T-helper 1 cell treated with Interleukin-12 subunit alpha and Interleukin-12 subunit beta and Interleukin-4 antibody, amounts not matched to agents 30 μg/mL and 1 μg/mL, for 36 hours (primary cell): ENCODE measurements at regions not wholly inside any gene's neighbourhood (a gene's known extent, or its start where the extent isn't known, plus 50 kb on each side); places are given as distances from the start of the nearest gene placed in this dataset.

ENCODE experiments used
- H3K27ac Mint-ChIP-seq: one replicate; pipeline ENCODE4 v1.8.0; 2021; ENCODE audit warnings: mild to moderate bottlenecking, mixed read lengths
- H3K27me3 Mint-ChIP-seq: one replicate; pipeline ENCODE4 v1.8.0; 2021; ENCODE audit warnings: low read depth, mixed read lengths
- H3K36me3 Mint-ChIP-seq: one replicate; pipeline ENCODE4 v1.8.0; 2021; ENCODE audit warnings: low read depth, mixed read lengths
- H3K4me1 Mint-ChIP-seq: one replicate; pipeline ENCODE4 v1.8.0; 2021; ENCODE audit warnings: low read depth, mixed read lengths
- H3K4me3 Mint-ChIP-seq: one replicate; pipeline ENCODE4 v1.8.0; 2021; ENCODE audit warnings: mild to moderate bottlenecking, moderate library complexity, mixed read lengths
- H3K9me3 Mint-ChIP-seq: one replicate; pipeline ENCODE4 v1.8.0; 2021; ENCODE audit warnings: mixed read lengths

- Mint-ChIP-seq H3K4me3 (no peak overlapping the region), H3K36me3 (no peaks in the 10 kb centered on the region), H3K9me3 (peaks cover 19% of the 10 kb centered on the region), H3K4me1 (no peaks in the 10 kb centered on the region), H3K27ac (no peak overlapping the region), H3K27me3 (no peaks in the 10 kb centered on the region)
These were observed 374.8 kb downstream of the ZFHX3 start for GRCh38 chr16:72673118-72673517.

GRCh38 chr16:72666267-72666666 is 381.7 kb downstream of the ZFHX3 start:
- H3K4me1 Mint-ChIP-seq, result peaks cover 11% of the 10 kb centered on the region
- H3K27ac Mint-ChIP-seq, result no peak overlapping the region
- peaks cover 4% of the 10 kb centered on the region for H3K9me3 Mint-ChIP-seq
- no peaks in the 10 kb centered on the region for H3K27me3 Mint-ChIP-seq
- H3K36me3 Mint-ChIP-seq, result peaks cover 1% of the 10 kb centered on the region
- no peak overlapping the region for H3K4me3 Mint-ChIP-seq

GRCh38 chr16:72665701-72666100 is 382.2 kb downstream of the ZFHX3 start:
- Mint-ChIP-seq H3K27ac (no peak overlapping the region), H3K4me3 (peak overlapping the region; percentile 100), H3K36me3 (peaks cover 1% of the 10 kb centered on the region)

GRCh38 chr16:72664509-72665408 is 383.2 kb downstream of the ZFHX3 start:
- H3K4me3 Mint-ChIP-seq, result peak overlapping the region; percentile 100
- H3K4me1 Mint-ChIP-seq, result peaks cover 11% of the 10 kb centered on the region
- no peaks in the 10 kb centered on the region for H3K27me3 Mint-ChIP-seq
- peak overlapping the region; percentile 99 for H3K27ac Mint-ChIP-seq
- H3K36me3 Mint-ChIP-seq, result peaks cover 1% of the 10 kb centered on the region
- H3K9me3 Mint-ChIP-seq, result peaks cover 4% of the 10 kb centered on the region

More at GRCh38 chr16:72665701-72666100, 382.2 kb downstream of the ZFHX3 start:
- Mint-ChIP-seq H3K27me3 (no peaks in the 10 kb centered on the region), H3K4me1 (peaks cover 11% of the 10 kb centered on the region), H3K9me3 (peaks cover 4% of the 10 kb centered on the region)

- peaks cover 1% of the 10 kb centered on the region for H3K36me3 Mint-ChIP-seq
- H3K4me3 Mint-ChIP-seq, result peak overlapping the region; percentile 100
- peak overlapping the region; percentile 99 for H3K27ac Mint-ChIP-seq
- peaks cover 14% of the 10 kb centered on the region for H3K4me1 Mint-ChIP-seq
- no peaks in the 10 kb centered on the region for H3K27me3 Mint-ChIP-seq
- H3K9me3 Mint-ChIP-seq, result peaks cover 4% of the 10 kb centered on the region
These were observed 383.8 kb downstream of the ZFHX3 start for GRCh38 chr16:72664056-72664508.

DNA sequence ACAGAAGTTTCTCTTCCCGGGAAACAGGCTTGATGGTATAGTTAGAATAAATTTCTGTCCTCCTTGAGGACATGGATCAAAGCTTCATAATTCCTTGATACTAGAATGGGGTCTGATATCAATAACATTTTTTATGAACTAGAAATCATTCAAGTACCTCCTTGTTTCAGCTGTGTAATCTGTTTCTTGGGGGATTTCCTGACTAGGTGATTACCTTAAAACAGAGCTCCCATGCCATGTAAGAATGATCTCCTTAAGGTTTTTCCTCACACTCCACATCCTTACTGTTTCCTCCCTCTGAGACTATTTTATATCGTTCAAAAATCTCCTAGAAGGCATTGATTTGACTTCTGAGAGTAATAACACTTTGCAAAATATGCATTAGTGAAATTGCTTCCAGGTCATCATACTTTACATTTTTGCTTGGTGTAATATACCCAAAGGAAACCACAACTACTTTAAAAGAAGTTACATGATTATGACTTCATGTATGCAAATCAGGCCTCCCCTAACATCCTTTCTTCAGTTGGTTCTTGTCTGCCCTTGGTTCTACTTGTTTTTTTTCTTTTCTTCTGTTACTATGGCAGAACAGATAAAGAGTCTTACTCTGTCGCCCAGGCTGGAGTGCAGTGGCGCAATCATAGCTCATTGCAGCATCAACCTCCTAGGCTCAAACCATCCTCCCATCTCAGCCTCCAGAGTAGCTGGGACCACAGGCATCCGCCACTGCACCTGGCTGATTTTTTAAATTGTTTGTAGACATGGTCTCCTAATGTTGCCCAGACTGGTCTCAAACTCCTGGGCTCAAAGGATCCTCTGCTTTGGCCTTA is 388.8 kb downstream of the ZFHX3 start:
- Mint-ChIP-seq H3K27me3 (no peaks in the 10 kb centered on the region), H3K4me3 (no peak overlapping the region), H3K27ac (no peak overlapping the region), H3K4me1 (peaks cover 20% of the 10 kb centered on the region), H3K9me3 (peaks cover 7% of the 10 kb centered on the region), H3K36me3 (peaks cover 1% of the 10 kb centered on the region)

- Mint-ChIP-seq H3K4me3 (no peak overlapping the region), H3K27me3 (no peaks in the 10 kb centered on the region), H3K27ac (no peak overlapping the region), H3K4me1 (peaks cover 16% of the 10 kb centered on the region), H3K9me3 (peaks cover 7% of the 10 kb centered on the region), H3K36me3 (peaks cover 1% of the 10 kb centered on the region)
These were observed 390.1 kb downstream of the ZFHX3 start for GRCh38 chr16:72657791-72658190.

GRCh38 chr16:72657164-72657563 is 390.8 kb downstream of the ZFHX3 start:
- Mint-ChIP-seq H3K9me3 (peaks cover 9% of the 10 kb centered on the region), H3K36me3 (peaks cover 1% of the 10 kb centered on the region), H3K27ac (no peak overlapping the region), H3K4me1 (peaks cover 16% of the 10 kb centered on the region), H3K27me3 (no peaks in the 10 kb centered on the region), H3K4me3 (no peak overlapping the region)

GRCh38 chr16:72654535-72654934 is 393.4 kb downstream of the ZFHX3 start:
- no peaks in the 10 kb centered on the region for H3K36me3 Mint-ChIP-seq
- peaks cover 15% of the 10 kb centered on the region for H3K4me1 Mint-ChIP-seq
- H3K27ac Mint-ChIP-seq, result no peak overlapping the region
- peaks cover 9% of the 10 kb centered on the region for H3K9me3 Mint-ChIP-seq
- H3K4me3 Mint-ChIP-seq, result no peak overlapping the region
- H3K27me3 Mint-ChIP-seq, result no peaks in the 10 kb centered on the region

DNA sequence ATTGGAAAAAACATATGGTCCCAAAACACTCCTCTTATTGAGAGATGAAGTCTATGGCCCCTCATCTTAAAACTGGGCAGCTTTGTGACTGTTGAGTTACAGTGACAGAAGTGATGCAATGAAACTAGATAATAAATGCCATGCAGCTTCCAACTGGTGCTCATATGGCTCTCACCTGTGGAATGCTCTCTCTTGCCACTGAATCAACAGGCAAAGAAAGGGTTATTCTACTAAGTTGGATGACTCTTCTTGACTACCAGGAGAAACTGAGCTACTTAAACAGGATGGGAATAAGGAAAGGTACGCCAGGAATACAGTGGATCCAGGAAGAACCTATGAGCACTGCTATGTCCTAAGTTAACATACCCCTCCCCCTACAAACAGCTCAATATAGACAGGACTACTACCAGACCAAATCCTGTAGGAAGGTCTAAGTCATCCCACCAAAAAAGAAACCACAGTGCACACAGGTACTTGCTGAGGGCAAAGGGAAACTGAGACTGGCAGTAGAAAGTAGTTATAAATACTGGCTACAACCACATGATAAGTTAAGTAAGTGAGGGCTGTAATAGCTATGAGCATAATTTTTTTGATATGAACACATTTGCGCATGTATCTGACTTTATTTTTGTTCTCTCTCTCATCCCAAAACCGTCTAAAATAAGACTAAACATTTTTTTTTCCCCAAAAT is 398.5 kb downstream of the ZFHX3 start:
- Mint-ChIP-seq H3K9me3 (peaks cover 6% of the 10 kb centered on the region), H3K27ac (no peak overlapping the region), H3K4me1 (no peaks in the 10 kb centered on the region), H3K4me3 (no peak overlapping the region), H3K36me3 (no peaks in the 10 kb centered on the region), H3K27me3 (no peaks in the 10 kb centered on the region)

DNA sequence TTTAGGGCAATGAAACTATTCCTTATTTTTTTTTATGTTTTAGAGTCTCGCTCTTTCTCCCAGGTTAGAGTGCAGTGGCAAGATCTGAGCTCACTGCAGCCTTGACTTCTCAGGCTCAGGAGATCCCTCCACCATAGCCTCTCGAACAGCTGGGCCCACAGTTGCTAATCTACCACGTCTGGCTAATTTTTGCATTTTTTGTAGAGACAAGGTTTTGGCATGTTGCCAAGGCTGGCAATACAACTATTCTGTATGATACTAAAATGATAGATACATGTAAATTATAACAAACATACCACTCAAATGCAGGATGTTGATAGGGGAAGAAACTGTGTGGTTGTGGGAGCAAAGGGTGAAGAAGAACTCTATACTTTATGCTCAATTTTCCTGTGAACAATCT is 401.3 kb downstream of the ZFHX3 start:
- no peaks in the 10 kb centered on the region for H3K9me3 Mint-ChIP-seq
- H3K4me3 Mint-ChIP-seq, result no peak overlapping the region
- H3K27ac Mint-ChIP-seq, result no peak overlapping the region
- no peaks in the 10 kb centered on the region for H3K4me1 Mint-ChIP-seq
- no peaks in the 10 kb centered on the region for H3K27me3 Mint-ChIP-seq
- H3K36me3 Mint-ChIP-seq, result no peaks in the 10 kb centered on the region

GRCh38 chr16:72645538-72645937 is 402.4 kb downstream of the ZFHX3 start:
- peaks cover 5% of the 10 kb centered on the region for H3K9me3 Mint-ChIP-seq
- no peaks in the 10 kb centered on the region for H3K36me3 Mint-ChIP-seq
- no peaks in the 10 kb centered on the region for H3K4me1 Mint-ChIP-seq
- H3K27ac Mint-ChIP-seq, result no peak overlapping the region
- no peaks in the 10 kb centered on the region for H3K27me3 Mint-ChIP-seq
- no peak overlapping the region for H3K4me3 Mint-ChIP-seq

GRCh38 chr16:72644911-72645310 is 403.0 kb downstream of the ZFHX3 start:
- Mint-ChIP-seq H3K9me3 (peaks cover 5% of the 10 kb centered on the region), H3K4me3 (no peak overlapping the region), H3K27ac (no peak overlapping the region), H3K4me1 (no peaks in the 10 kb centered on the region), H3K27me3 (no peaks in the 10 kb centered on the region), H3K36me3 (no peaks in the 10 kb centered on the region)

GRCh38 chr16:72639494-72639893 is 408.4 kb downstream of the ZFHX3 start:
- no peaks in the 10 kb centered on the region for H3K27me3 Mint-ChIP-seq
- H3K4me1 Mint-ChIP-seq, result no peaks in the 10 kb centered on the region
- no peak overlapping the region for H3K4me3 Mint-ChIP-seq
- no peak overlapping the region for H3K27ac Mint-ChIP-seq
- H3K9me3 Mint-ChIP-seq, result peaks cover 16% of the 10 kb centered on the region
- no peaks in the 10 kb centered on the region for H3K36me3 Mint-ChIP-seq
